ENCODE measurements at regions not wholly inside any gene's neighbourhood (a gene's known extent, or its start where the extent isn't known, plus 50 kb on each side); places are given as distances from the start of the nearest gene placed in this dataset.

- DNase-seq (ENCODE audit: low read depth, low spot score) = no peak
- no peak overlapping the region for H3K4me3 ChIP-seq (ENCODE audit: low read length)
Measured at GRCh38 chr4:4776934-4777333, 82.5 kb upstream of the MSX1 start.

GRCh38 chr4:4776335-4776734 is 83.1 kb upstream of the MSX1 start:
- DNase-seq (ENCODE audit: low read depth, low spot score) = no peak
- no peak overlapping the region for H3K4me3 ChIP-seq (ENCODE audit: low read length)

GRCh38 chr4:4775493-4776004 is 83.9 kb upstream of the MSX1 start:
- H3K4me3 ChIP-seq (ENCODE audit: low read length) = no peak overlapping the region
- DNase-seq (ENCODE audit: low read depth, low spot score) = no peak

GRCh38 chr4:4772534-4772933 is 86.9 kb upstream of the MSX1 start:
- no peak for DNase-seq (ENCODE audit: low read depth, low spot score)
- H3K4me3 ChIP-seq (ENCODE audit: low read length) = no peak overlapping the region

GRCh38 chr4:4771160-4771559 is 88.3 kb upstream of the MSX1 start:
- DNase-seq (ENCODE audit: low read depth, low spot score) = no peak
- no peak overlapping the region for H3K4me3 ChIP-seq (ENCODE audit: low read length)

GRCh38 chr4:4770610-4771009 is 88.9 kb upstream of the MSX1 start:
- no peak overlapping the region for H3K4me3 ChIP-seq (ENCODE audit: low read length)
- no peak for DNase-seq (ENCODE audit: low read depth, low spot score)

- no peak for DNase-seq (ENCODE audit: low read depth, low spot score)
- no peak overlapping the region for H3K4me3 ChIP-seq (ENCODE audit: low read length)
Measured at GRCh38 chr4:4766564-4766963, 92.9 kb upstream of the MSX1 start.

- no peak for DNase-seq (ENCODE audit: low read depth, low spot score)
- H3K4me3 ChIP-seq (ENCODE audit: low read length) = no peak overlapping the region
Measured at GRCh38 chr4:4765811-4766210, 93.7 kb upstream of the MSX1 start.

- no peak overlapping the region for H3K4me3 ChIP-seq (ENCODE audit: low read length)
- no peak for DNase-seq (ENCODE audit: low read depth, low spot score)
Measured at GRCh38 chr4:4764558-4764905, 94.9 kb upstream of the MSX1 start.

- no peak overlapping the region for H3K4me3 ChIP-seq (ENCODE audit: low read length)
- no peak for DNase-seq (ENCODE audit: low read depth, low spot score)
Measured at GRCh38 chr4:4763822-4764557, 95.5 kb upstream of the MSX1 start.

- no peak overlapping the region for H3K4me3 ChIP-seq (ENCODE audit: low read length)
- DNase-seq (ENCODE audit: low read depth, low spot score) = peak; percentile 40
Measured at GRCh38 chr4:4762909-4763821, 96.3 kb upstream of the MSX1 start.

- no peak for DNase-seq (ENCODE audit: low read depth, low spot score)
- no peak overlapping the region for H3K4me3 ChIP-seq (ENCODE audit: low read length)
Measured at GRCh38 chr4:4762300-4762699, 97.2 kb upstream of the MSX1 start.

GRCh38 chr4:4761128-4761982 is 98.1 kb upstream of the MSX1 start:
- H3K4me3 ChIP-seq (ENCODE audit: low read length) = no peak overlapping the region
- DNase-seq (ENCODE audit: low read depth, low spot score) = peak; percentile 27

GRCh38 chr4:4759883-4760282 is 99.6 kb upstream of the MSX1 start:
- no peak overlapping the region for H3K4me3 ChIP-seq (ENCODE audit: low read length)
- no peak for DNase-seq (ENCODE audit: low read depth, low spot score)

- no peak overlapping the region for H3K4me3 ChIP-seq (ENCODE audit: low read length)
- no peak for DNase-seq (ENCODE audit: low read depth, low spot score)
Measured at GRCh38 chr4:4759232-4759631, 100.2 kb upstream of the MSX1 start.

GRCh38 chr4:4758681-4759080 is 100.8 kb upstream of the MSX1 start:
- H3K4me3 ChIP-seq (ENCODE audit: low read length) = no peak overlapping the region
- DNase-seq (ENCODE audit: low read depth, low spot score) = no peak

GRCh38 chr4:4755306-4755705 is 104.2 kb upstream of the MSX1 start:
- no peak for DNase-seq (ENCODE audit: low read depth, low spot score)
- no peak overlapping the region for H3K4me3 ChIP-seq (ENCODE audit: low read length)

GRCh38 chr4:4754641-4755040 is 104.8 kb upstream of the MSX1 start:
- DNase-seq (ENCODE audit: low read depth, low spot score) = no peak
- no peak overlapping the region for H3K4me3 ChIP-seq (ENCODE audit: low read length)

- no peak overlapping the region for H3K4me3 ChIP-seq (ENCODE audit: low read length)
- DNase-seq (ENCODE audit: low read depth, low spot score) = no peak
Measured at GRCh38 chr4:4753643-4754042, 105.8 kb upstream of the MSX1 start.

Data from Jurkat, Clone E6-1 (cell line).